H54 (cell line): ENCODE measurements at regions not wholly inside any gene's neighbourhood (a gene's known extent, or its start where the extent isn't known, plus 50 kb on each side); places are given as distances from the start of the nearest gene placed in this dataset.
A peak's percentile ranks its signal among the peaks of the same experiment; 100 is the strongest.
"Not testable (repeated sequence)": the region's sequence is repeated elsewhere in the genome, so short reads cannot be mapped to it uniquely, and the experiment has no call there.

Source experiments
- DNase-seq: peaks from one replicate; pipeline ENCODE4 v3.0.0; 2011; ENCODE audit warnings: low spot score, mixed read lengths; ENCODE audit not compliant: insufficient read length
- FAIRE-seq: peaks from 3 replicates; lab custom pipeline; 2011; peaks lifted over from hg19 to GRCh38; lab: Jason Lieb, UNC
- POLR2A ChIP-seq: IDR thresholded peaks from 2 replicates; pipeline ENCODE4 v1.6.1; 2011; ENCODE audit warnings: low read depth, mild to moderate bottlenecking, low read length

GRCh38 chr2:224252631-224253030 lies 149.3 kb downstream of the FAM124B start:
- no peak for TF ChIP-seq POLR2A
- no peak for DNase-seq
- no peak for FAIRE-seq

- DNase-seq (no peak), FAIRE-seq (no peak)
- TF ChIP-seq POLR2A, result no peak
Measured at GRCh38 chr2:224248944-224249371, 152.9 kb downstream of the FAM124B start.

- FAIRE-seq (no peak), DNase-seq (no peak)
Measured at GRCh38 chr2:224242561-224242960, 159.3 kb downstream of the FAM124B start.

GRCh38 chr2:224241812-224242211 lies 160.1 kb downstream of the FAM124B start:
- DNase-seq (no peak), FAIRE-seq (no peak)
- TF ChIP-seq POLR2A, result no peak

More at GRCh38 chr2:224242561-224242960, 159.3 kb downstream of the FAM124B start:
- no peak for TF ChIP-seq POLR2A

- DNase-seq (no peak), FAIRE-seq (no peak)
- TF ChIP-seq POLR2A, result no peak
Measured at GRCh38 chr2:224241001-224241400, 160.9 kb downstream of the FAM124B start.

GRCh38 chr2:224223851-224224555 lies 177.9 kb downstream of the FAM124B start:
- DNase-seq (no peak), FAIRE-seq (no peak)
- TF ChIP-seq POLR2A, result no peak

- TF ChIP-seq POLR2A, result no peak
- no peak for FAIRE-seq
- DNase-seq, result no peak
Measured at GRCh38 chr2:224222974-224223373, 178.9 kb downstream of the FAM124B start.

- no peak for TF ChIP-seq POLR2A
- no peak for FAIRE-seq
Measured at GRCh38 chr2:224222291-224222690, 179.6 kb downstream of the FAM124B start.

GRCh38 chr2:224221455-224221913 lies 180.4 kb downstream of the FAM124B start:
- FAIRE-seq (peak; percentile 97), DNase-seq (peak; percentile 42)
- TF ChIP-seq POLR2A, result no peak

More at GRCh38 chr2:224222291-224222690, 179.6 kb downstream of the FAM124B start:
- no peak for DNase-seq

GRCh38 chr2:224220586-224221255 lies 181.2 kb downstream of the FAM124B start:
- DNase-seq (no peak), FAIRE-seq (no peak)
- no peak for TF ChIP-seq POLR2A

- no peak for FAIRE-seq
- TF ChIP-seq POLR2A, result no peak
- DNase-seq, result no peak
Measured at GRCh38 chr2:224219781-224220180, 180.7 kb upstream of the SERPINE2 start.

GRCh38 chr2:224217962-224218347 lies 178.9 kb upstream of the SERPINE2 start:
- no peak for DNase-seq
- no peak for FAIRE-seq
- TF ChIP-seq POLR2A, result no peak

GRCh38 chr2:224217233-224217961 lies 178.3 kb upstream of the SERPINE2 start:
- FAIRE-seq, result no peak
- DNase-seq, result no peak
- no peak for TF ChIP-seq POLR2A

- not testable (repeated sequence) for DNase-seq, FAIRE-seq
Measured at GRCh38 chr2:224215611-224216010, 176.5 kb upstream of the SERPINE2 start.
